GM19467 (cell line): ENCODE measurements at regions not wholly inside any gene's neighbourhood (a gene's known extent, or its start where the extent isn't known, plus 50 kb on each side); places are given as distances from the start of the nearest gene placed in this dataset.

Experiments used
- ATAC-seq: cut with Tn5 transposase; IDR thresholded peaks from one replicate; pipeline ENCODE4 v1.9.1; 2021; ENCODE audit warnings: mild to moderate bottlenecking, moderate library complexity; ENCODE audit not compliant: unreplicated experiment

GRCh38 chr2:104501929-104502328 is 352.0 kb upstream of the POU3F3 start:
- ATAC-seq: no peak

GRCh38 chr2:104502901-104503300 is 351.0 kb upstream of the POU3F3 start:
- no peak for ATAC-seq

GRCh38 chr2:104504331-104505073 is 349.4 kb upstream of the POU3F3 start:
- no peak for ATAC-seq

- ATAC-seq: no peak
Measured at GRCh38 chr2:104518256-104518655, 335.7 kb upstream of the POU3F3 start.

GRCh38 chr2:104521247-104521646 is 332.7 kb upstream of the POU3F3 start:
- ATAC-seq: no peak

- no peak for ATAC-seq
Measured at GRCh38 chr2:104523921-104524320, 330.0 kb upstream of the POU3F3 start.

GRCh38 chr2:104528101-104528500 is 325.8 kb upstream of the POU3F3 start:
- no peak for ATAC-seq

- ATAC-seq: no peak
Measured at GRCh38 chr2:104531122-104531521, 322.8 kb upstream of the POU3F3 start.

GRCh38 chr2:104537116-104537515 is 316.8 kb upstream of the POU3F3 start:
- ATAC-seq: no peak

- ATAC-seq: no peak
Measured at GRCh38 chr2:104538077-104538476, 315.8 kb upstream of the POU3F3 start.

GRCh38 chr2:104539649-104540048 is 314.3 kb upstream of the POU3F3 start:
- ATAC-seq: no peak

GRCh38 chr2:104545055-104545454 is 308.9 kb upstream of the POU3F3 start:
- no peak for ATAC-seq

GRCh38 chr2:104546537-104546936 is 307.4 kb upstream of the POU3F3 start:
- no peak for ATAC-seq

GRCh38 chr2:104547221-104547620 is 306.7 kb upstream of the POU3F3 start:
- no peak for ATAC-seq

- ATAC-seq: no peak
Measured at GRCh38 chr2:104561251-104561650, 292.7 kb upstream of the POU3F3 start.

- ATAC-seq: no peak
Measured at GRCh38 chr2:104562537-104562936, 291.4 kb upstream of the POU3F3 start.

- ATAC-seq: no peak
Measured at GRCh38 chr2:104563398-104563996, 290.4 kb upstream of the POU3F3 start.

GRCh38 chr2:104568247-104568646 is 285.7 kb upstream of the POU3F3 start:
- ATAC-seq: no peak

GRCh38 chr2:104570259-104570658 is 283.7 kb upstream of the POU3F3 start:
- ATAC-seq: no peak

- no peak for ATAC-seq
Measured at GRCh38 chr2:104572834-104573233, 281.1 kb upstream of the POU3F3 start.

- no peak for ATAC-seq
Measured at GRCh38 chr2:104574367-104574766, 279.5 kb upstream of the POU3F3 start.

GRCh38 chr2:104577143-104577542 is 276.8 kb upstream of the POU3F3 start:
- ATAC-seq: no peak

- no peak for ATAC-seq
Measured at GRCh38 chr2:104582471-104582870, 271.4 kb upstream of the POU3F3 start.
